Breast epithelium (tissue), 3 donors: ENCODE measurements at regions not wholly inside any gene's neighbourhood (a gene's known extent, or its start where the extent isn't known, plus 50 kb on each side); places are given as distances from the start of the nearest gene placed in this dataset.

ENCODE experiments used
- POLR2AphosphoS5 ChIP-seq, 3 donors: sonication (generic); formaldehyde crosslinking; IDR thresholded peaks; one replicate each; pipeline ENCODE4 v1.6.1; 2017; ENCODE audit warnings: antibody characterized with exemption in 3 of 3
- TF ChIP-seq, protein P1 (sequence below), 3 donors: fragments of 450-650 bp; IDR thresholded peaks; one replicate each; pipeline ENCODE4 v1.5.1; 2016 to 2017; ENCODE audit warnings: antibody characterized with exemption in 3 of 3, mild to moderate bottlenecking in 3 of 3, moderate library complexity in 3 of 3

DNA sequence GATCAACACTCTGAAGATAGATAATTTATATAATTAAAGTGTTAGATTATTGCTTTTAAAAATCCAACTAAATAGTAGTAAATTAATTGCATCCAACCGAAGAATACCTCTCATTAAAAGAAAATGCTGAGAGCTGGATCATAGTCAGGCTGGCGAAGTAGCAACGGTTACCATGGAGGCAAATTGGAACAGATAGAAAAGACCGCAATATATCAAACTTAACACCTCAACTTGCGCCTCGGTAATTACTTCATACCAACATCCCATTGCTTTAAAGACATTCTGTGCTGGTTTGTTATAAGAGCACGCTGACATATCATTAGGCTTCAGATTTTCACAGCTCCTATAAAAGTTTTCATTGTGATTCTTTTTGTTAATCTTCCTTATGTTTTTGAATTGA is 183.8 kb upstream of the ZC3H15 start:
- TF ChIP-seq POLR2AphosphoS5 (IDR thresholded peaks at IDR 0.05): no peak
- TF ChIP-seq, protein P1, sequence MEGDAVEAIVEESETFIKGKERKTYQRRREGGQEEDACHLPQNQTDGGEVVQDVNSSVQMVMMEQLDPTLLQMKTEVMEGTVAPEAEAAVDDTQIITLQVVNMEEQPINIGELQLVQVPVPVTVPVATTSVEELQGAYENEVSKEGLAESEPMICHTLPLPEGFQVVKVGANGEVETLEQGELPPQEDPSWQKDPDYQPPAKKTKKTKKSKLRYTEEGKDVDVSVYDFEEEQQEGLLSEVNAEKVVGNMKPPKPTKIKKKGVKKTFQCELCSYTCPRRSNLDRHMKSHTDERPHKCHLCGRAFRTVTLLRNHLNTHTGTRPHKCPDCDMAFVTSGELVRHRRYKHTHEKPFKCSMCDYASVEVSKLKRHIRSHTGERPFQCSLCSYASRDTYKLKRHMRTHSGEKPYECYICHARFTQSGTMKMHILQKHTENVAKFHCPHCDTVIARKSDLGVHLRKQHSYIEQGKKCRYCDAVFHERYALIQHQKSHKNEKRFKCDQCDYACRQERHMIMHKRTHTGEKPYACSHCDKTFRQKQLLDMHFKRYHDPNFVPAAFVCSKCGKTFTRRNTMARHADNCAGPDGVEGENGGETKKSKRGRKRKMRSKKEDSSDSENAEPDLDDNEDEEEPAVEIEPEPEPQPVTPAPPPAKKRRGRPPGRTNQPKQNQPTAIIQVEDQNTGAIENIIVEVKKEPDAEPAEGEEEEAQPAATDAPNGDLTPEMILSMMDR (IDR thresholded peaks at IDR 0.05): no peak
